ENCODE measurements at regions not wholly inside any gene's neighbourhood (a gene's known extent, or its start where the extent isn't known, plus 50 kb on each side); places are given as distances from the start of the nearest gene placed in this dataset.

- no peak for TF ChIP-seq POLR2A (IDR thresholded peaks at IDR 0.05; ENCODE audit: low read depth, low read length)
- no peak for TF ChIP-seq POLR2AphosphoS5 (IDR thresholded peaks at IDR 0.05; ENCODE audit: low read depth, low read length)
These were observed 609.5 kb upstream of the VRK2 start for GRCh38 chr2:57437077-57437476.

Measured in GM12892 (cell line).